ENCODE measurements at regions not wholly inside any gene's neighbourhood (a gene's known extent, or its start where the extent isn't known, plus 50 kb on each side); places are given as distances from the start of the nearest gene placed in this dataset.

DNA sequence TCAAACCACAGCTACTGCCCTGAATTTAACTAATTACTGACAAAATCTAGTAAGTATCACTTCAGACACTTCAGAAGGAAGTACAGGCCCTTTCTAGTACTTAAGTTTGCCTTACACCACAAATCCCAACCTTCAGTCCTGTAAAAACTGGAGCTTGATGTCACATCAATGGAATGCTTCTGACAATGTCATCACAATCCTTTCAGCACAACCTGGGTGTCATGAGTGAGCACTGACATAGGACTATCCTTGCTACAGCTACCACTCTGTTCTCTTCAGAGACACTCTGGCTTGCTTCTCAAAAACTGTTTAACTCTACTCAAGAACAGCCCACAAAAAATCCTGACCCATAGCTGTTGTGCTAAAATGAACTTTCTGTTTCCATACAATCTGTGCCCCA lies 108.2 kb downstream of the RRM1 start:
- in situ Hi-C loops (cut with MboI) (loop anchor here (25.0 kb wide), 1 partner anchor 110 kb away; no protein-coding TSS in a partner anchor), intact Hi-C loops (cut with micrococcal nuclease) (no loop called here)
- Histone ChIP-seq H3K9me3 (replicated peaks; ENCODE audit: control insufficient read depth, insufficient read depth, low read depth, low read length) (no peaks in the 10 kb centered on the region), H3K36me3 (ENCODE audit: control insufficient read depth, insufficient read depth, low read length) (no peaks in the 10 kb centered on the region), H3K27ac (ENCODE audit: extremely low read depth, low read depth, low read length) (no peak overlapping the region), H3K9me1 (ENCODE audit: control insufficient read depth, insufficient read depth, low read length) (no peaks in the 10 kb centered on the region), H3K4me2 (ENCODE audit: insufficient read depth, low read length) (no peak overlapping the region), H2AFZ (ENCODE audit: low read depth, low read length) (no peak overlapping the region), H3K27me3 (ENCODE audit: control insufficient read depth in 2 of 2, insufficient read depth in 2 of 2, low read length in 2 of 2) (peaks cover 0 to 8% of the 10 kb centered on the region in 2 experiments; a peak in 2 of 5 replicates), H3K9ac (ENCODE audit: insufficient read depth in 1 of 2, low read depth in 2 of 2, low read length in 2 of 2) (no peak overlapping the region), H4K20me1 (replicated peaks; ENCODE audit: control insufficient read depth, insufficient read depth, low read length) (no peaks in the 10 kb centered on the region), H3K4me1 (replicated peaks in 1 of 2; ENCODE audit: control insufficient read depth in 2 of 2, insufficient read depth in 2 of 2, low read length in 2 of 2) (peaks cover 0 to 5% of the 10 kb centered on the region in 2 experiments; a peak in 2 of 5 replicates), H3K4me3 (no peak overlapping the region), H3K79me2 (ENCODE audit: control insufficient read depth, insufficient read depth, low read length) (no peaks in the 10 kb centered on the region)
- ChIA-PET POLR2A (interaction anchor here (0.5 to 1.1 kb wide), 2 partner anchors 10 to 204 kb away, joined by 3 to 4 read pairs; no protein-coding TSS in a partner anchor), CTCF (ENCODE audit: low intra/inter-chr PET ratio) (no interaction called here)
- BruUV-seq (replicated peaks) = no TSS peak
- ATAC-seq (no peak), FAIRE-seq (no peak), DNase-seq (ENCODE audit: extremely low read depth in 1 of 4, low spot score in 3 of 4) (no peak)
- no peak for TF ChIP-seq LEF1 (IDR thresholded peaks at IDR 0.05)
- TF ChIP-seq CHD1 (IDR thresholded peaks at IDR 0.05; ENCODE audit: low read length) = no peak
- TF ChIP-seq RBM17 (IDR thresholded peaks at IDR 0.05; ENCODE audit: borderline replicate concordance, low read depth, low read length) = no peak
- TF ChIP-seq ZC3H8 (IDR thresholded peaks at IDR 0.05) = no peak
- TF ChIP-seq, protein P1, sequence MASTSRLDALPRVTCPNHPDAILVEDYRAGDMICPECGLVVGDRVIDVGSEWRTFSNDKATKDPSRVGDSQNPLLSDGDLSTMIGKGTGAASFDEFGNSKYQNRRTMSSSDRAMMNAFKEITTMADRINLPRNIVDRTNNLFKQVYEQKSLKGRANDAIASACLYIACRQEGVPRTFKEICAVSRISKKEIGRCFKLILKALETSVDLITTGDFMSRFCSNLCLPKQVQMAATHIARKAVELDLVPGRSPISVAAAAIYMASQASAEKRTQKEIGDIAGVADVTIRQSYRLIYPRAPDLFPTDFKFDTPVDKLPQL (IDR thresholded peaks at IDR 0.05; ENCODE audit: extremely low read depth, insufficient read length) = no peak
- no peak for TF ChIP-seq KAT7 (CRISPR knock-in tag; IDR thresholded peaks at IDR 0.05; ENCODE audit: borderline replicate concordance)
- TF ChIP-seq, protein P2, sequence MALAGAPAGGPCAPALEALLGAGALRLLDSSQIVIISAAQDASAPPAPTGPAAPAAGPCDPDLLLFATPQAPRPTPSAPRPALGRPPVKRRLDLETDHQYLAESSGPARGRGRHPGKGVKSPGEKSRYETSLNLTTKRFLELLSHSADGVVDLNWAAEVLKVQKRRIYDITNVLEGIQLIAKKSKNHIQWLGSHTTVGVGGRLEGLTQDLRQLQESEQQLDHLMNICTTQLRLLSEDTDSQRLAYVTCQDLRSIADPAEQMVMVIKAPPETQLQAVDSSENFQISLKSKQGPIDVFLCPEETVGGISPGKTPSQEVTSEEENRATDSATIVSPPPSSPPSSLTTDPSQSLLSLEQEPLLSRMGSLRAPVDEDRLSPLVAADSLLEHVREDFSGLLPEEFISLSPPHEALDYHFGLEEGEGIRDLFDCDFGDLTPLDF (CRISPR knock-in tag; IDR thresholded peaks at IDR 0.05) = no peak
- no peak for TF ChIP-seq NELFE (IDR thresholded peaks at IDR 0.05; ENCODE audit: insufficient read depth, insufficient read length)
- TF ChIP-seq, protein P3, sequence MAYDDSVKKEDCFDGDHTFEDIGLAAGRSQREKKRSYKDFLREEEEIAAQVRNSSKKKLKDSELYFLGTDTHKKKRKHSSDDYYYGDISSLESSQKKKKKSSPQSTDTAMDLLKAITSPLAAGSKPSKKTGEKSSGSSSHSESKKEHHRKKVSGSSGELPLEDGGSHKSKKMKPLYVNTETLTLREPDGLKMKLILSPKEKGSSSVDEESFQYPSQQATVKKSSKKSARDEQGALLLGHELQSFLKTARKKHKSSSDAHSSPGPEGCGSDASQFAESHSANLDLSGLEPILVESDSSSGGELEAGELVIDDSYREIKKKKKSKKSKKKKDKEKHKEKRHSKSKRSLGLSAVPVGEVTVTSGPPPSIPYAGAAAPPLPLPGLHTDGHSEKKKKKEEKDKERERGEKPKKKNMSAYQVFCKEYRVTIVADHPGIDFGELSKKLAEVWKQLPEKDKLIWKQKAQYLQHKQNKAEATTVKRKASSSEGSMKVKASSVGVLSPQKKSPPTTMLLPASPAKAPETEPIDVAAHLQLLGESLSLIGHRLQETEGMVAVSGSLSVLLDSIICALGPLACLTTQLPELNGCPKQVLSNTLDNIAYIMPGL (CRISPR knock-in tag; IDR thresholded peaks at IDR 0.05) = no peak
- no peak for TF ChIP-seq TAF15 (IDR thresholded peaks at IDR 0.05; ENCODE audit: low read depth, low read length)
- TF ChIP-seq TGIF2 (CRISPR knock-in tag; IDR thresholded peaks at IDR 0.05) = no peak
- TF ChIP-seq GABPB1 (CRISPR knock-in tag; IDR thresholded peaks at IDR 0.05) = no peak
- no peak for TF ChIP-seq RBBP5 (IDR thresholded peaks at IDR 0.05; ENCODE audit: borderline replicate concordance, insufficient read depth, low read length, poor library complexity, severe bottlenecking)
- TF ChIP-seq ZNF232 (CRISPR knock-in tag; IDR thresholded peaks at IDR 0.05) = no peak
- TF ChIP-seq NONO (IDR thresholded peaks at IDR 0.05; ENCODE audit: low read depth in 2 of 2, low read length in 1 of 2) = no peak
- no peak for TF ChIP-seq ZNF174 (CRISPR knock-in tag; IDR thresholded peaks at IDR 0.05)
- no peak for TF ChIP-seq SMAD3 (CRISPR knock-in tag; conservative IDR thresholded peaks at IDR 0.05)
- no peak for TF ChIP-seq ZNF766 (CRISPR knock-in tag; conservative IDR thresholded peaks at IDR 0.05)
- TF ChIP-seq, protein P4, sequence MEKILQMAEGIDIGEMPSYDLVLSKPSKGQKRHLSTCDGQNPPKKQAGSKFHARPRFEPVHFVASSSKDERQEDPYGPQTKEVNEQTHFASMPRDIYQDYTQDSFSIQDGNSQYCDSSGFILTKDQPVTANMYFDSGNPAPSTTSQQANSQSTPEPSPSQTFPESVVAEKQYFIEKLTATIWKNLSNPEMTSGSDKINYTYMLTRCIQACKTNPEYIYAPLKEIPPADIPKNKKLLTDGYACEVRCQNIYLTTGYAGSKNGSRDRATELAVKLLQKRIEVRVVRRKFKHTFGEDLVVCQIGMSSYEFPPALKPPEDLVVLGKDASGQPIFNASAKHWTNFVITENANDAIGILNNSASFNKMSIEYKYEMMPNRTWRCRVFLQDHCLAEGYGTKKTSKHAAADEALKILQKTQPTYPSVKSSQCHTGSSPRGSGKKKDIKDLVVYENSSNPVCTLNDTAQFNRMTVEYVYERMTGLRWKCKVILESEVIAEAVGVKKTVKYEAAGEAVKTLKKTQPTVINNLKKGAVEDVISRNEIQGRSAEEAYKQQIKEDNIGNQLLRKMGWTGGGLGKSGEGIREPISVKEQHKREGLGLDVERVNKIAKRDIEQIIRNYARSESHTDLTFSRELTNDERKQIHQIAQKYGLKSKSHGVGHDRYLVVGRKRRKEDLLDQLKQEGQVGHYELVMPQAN (IDR thresholded peaks at IDR 0.05; ENCODE audit: borderline replicate concordance) = no peak

All from K562 (cell line).